ENCODE measurements at regions not wholly inside any gene's neighbourhood (a gene's known extent, or its start where the extent isn't known, plus 50 kb on each side); places are given as distances from the start of the nearest gene placed in this dataset.

GRCh38 chr4:30653291-30653690 lies 66.9 kb upstream of the PCDH7 start:
- TF ChIP-seq CTCF (IDR thresholded peaks at IDR 0.05; ENCODE audit: low read depth, low read length) = no peak
- TF ChIP-seq POLR2A (IDR thresholded peaks at IDR 0.05; ENCODE audit: extremely low read depth, insufficient read length) = no peak
- TF ChIP-seq MYC (IDR thresholded peaks at IDR 0.05; ENCODE audit: low read depth, low read length) = no peak
